GM08714 (cell line): ENCODE measurements at regions not wholly inside any gene's neighbourhood (a gene's known extent, or its start where the extent isn't known, plus 50 kb on each side); places are given as distances from the start of the nearest gene placed in this dataset.
A peak's percentile ranks its signal among the peaks of the same experiment; 100 is the strongest.

Experiments used
- H3K4me3 ChIP-seq: fragments of 200-500 bp; sonication (Bioruptor generic); 2 replicates; pipeline ENCODE4 v1.5.1; 2014; ENCODE audit warnings: mild to moderate bottlenecking, low read length, inconsistent platforms
- ZNF274 ChIP-seq: IDR thresholded peaks from 2 replicates; pipeline ENCODE4 v1.6.1; 2012; ENCODE audit warnings: mild to moderate bottlenecking, low read depth, low read length

- TF ChIP-seq ZNF274, result no peak
- no peak overlapping the region for H3K4me3 ChIP-seq
Observed at GRCh38 chr21:25054689-25055088, 552.6 kb downstream of the MRPL39 start.

- TF ChIP-seq ZNF274, result no peak
- H3K4me3 ChIP-seq, result peak overlapping the region; percentile 37; the same call in 1 of the 2 replicates
Observed at GRCh38 chr21:25039461-25040380, 567.6 kb downstream of the MRPL39 start.

GRCh38 chr21:25036775-25037174, 570.5 kb downstream of the MRPL39 start:
- no peak overlapping the region for H3K4me3 ChIP-seq
- TF ChIP-seq ZNF274, result no peak

- no peak for TF ChIP-seq ZNF274
- H3K4me3 ChIP-seq, result no peak overlapping the region
Observed at GRCh38 chr21:25031750-25032149, 575.5 kb downstream of the MRPL39 start.

- TF ChIP-seq ZNF274, result no peak
- no peak overlapping the region for H3K4me3 ChIP-seq
Observed at GRCh38 chr21:25029580-25029979, 577.7 kb downstream of the MRPL39 start.

- TF ChIP-seq ZNF274, result no peak
- no peak overlapping the region for H3K4me3 ChIP-seq
Observed at GRCh38 chr21:25025596-25025995, 581.7 kb downstream of the MRPL39 start.

- H3K4me3 ChIP-seq, result no peak overlapping the region
- no peak for TF ChIP-seq ZNF274
Observed at GRCh38 chr21:25024639-25025038, 582.6 kb downstream of the MRPL39 start.

- no peak overlapping the region for H3K4me3 ChIP-seq
- TF ChIP-seq ZNF274, result no peak
Observed at GRCh38 chr21:25005388-25005787, 601.9 kb downstream of the MRPL39 start.

- no peak for TF ChIP-seq ZNF274
- H3K4me3 ChIP-seq, result no peak overlapping the region
Observed at GRCh38 chr21:25002676-25003075, 604.6 kb downstream of the MRPL39 start.

GRCh38 chr21:24995216-24995615, 612.1 kb downstream of the MRPL39 start:
- no peak overlapping the region for H3K4me3 ChIP-seq
- no peak for TF ChIP-seq ZNF274

- TF ChIP-seq ZNF274, result no peak
- H3K4me3 ChIP-seq, result no peak overlapping the region
Observed at GRCh38 chr21:24994717-24995116, 612.6 kb downstream of the MRPL39 start.

- no peak for TF ChIP-seq ZNF274
- no peak overlapping the region for H3K4me3 ChIP-seq
Observed at GRCh38 chr21:24989516-24989915, 617.8 kb downstream of the MRPL39 start.

- TF ChIP-seq ZNF274, result no peak
- H3K4me3 ChIP-seq, result no peak overlapping the region
Observed at GRCh38 chr21:24988941-24989340, 618.3 kb downstream of the MRPL39 start.

- TF ChIP-seq ZNF274, result no peak
- H3K4me3 ChIP-seq, result no peak overlapping the region
Observed at GRCh38 chr21:24976238-24976637, 631.0 kb downstream of the MRPL39 start.

- no peak for TF ChIP-seq ZNF274
Observed at GRCh38 chr21:24969068-24969467, 638.2 kb downstream of the MRPL39 start.

More at GRCh38 chr21:24969068-24969467, 638.2 kb downstream of the MRPL39 start:
- no peak overlapping the region for H3K4me3 ChIP-seq
